Chondrocyte (in vitro differentiated cells): ENCODE measurements at regions not wholly inside any gene's neighbourhood (a gene's known extent, or its start where the extent isn't known, plus 50 kb on each side); places are given as distances from the start of the nearest gene placed in this dataset.

Source experiments
- DNase-seq: peaks from one replicate; pipeline ENCODE4 v3.0.0; 2021; ENCODE audit warnings: mixed read lengths, low spot score
- H3K27ac Mint-ChIP-seq: one replicate; pipeline ENCODE4 v1.8.0; 2021; ENCODE audit warnings: mild to moderate bottlenecking, moderate library complexity, mixed read lengths; ENCODE audit not compliant: unreplicated experiment
- H3K27me3 Mint-ChIP-seq: 2 replicates; pipeline ENCODE4 v1.8.0; 2021; ENCODE audit warnings: low read depth, mixed read lengths
- H3K36me3 Mint-ChIP-seq: 2 replicates; pipeline ENCODE4 v1.8.0; 2021; ENCODE audit warnings: low read depth, mixed read lengths
- H3K4me1 Mint-ChIP-seq: 2 replicates; pipeline ENCODE4 v1.8.0; 2021; ENCODE audit warnings: low read depth, mild to moderate bottlenecking, mixed read lengths
- H3K4me3 Mint-ChIP-seq: one replicate; pipeline ENCODE4 v1.8.0; 2021; ENCODE audit warnings: mild to moderate bottlenecking, moderate library complexity, mixed read lengths; ENCODE audit not compliant: unreplicated experiment
- H3K9me3 Mint-ChIP-seq: 2 replicates; pipeline ENCODE4 v1.8.0; 2021; ENCODE audit warnings: low read depth, mixed read lengths
- CTCF ChIP-seq: fragments of 200-600 bp; sonication (generic); IDR thresholded peaks from 2 replicates; pipeline ENCODE4 v1.5.0; 2021; ENCODE audit warnings: antibody characterized with exemption, mild to moderate bottlenecking, moderate library complexity

GRCh38 chr9:90032296-90033027 is 427.6 kb downstream of the GADD45G start:
- H3K36me3 Mint-ChIP-seq, result no peaks in the 10 kb centered on the region
- no peaks in the 10 kb centered on the region for H3K4me1 Mint-ChIP-seq
- H3K27me3 Mint-ChIP-seq, result peaks cover 8% of the 10 kb centered on the region
- no peak for TF ChIP-seq CTCF
- no peak overlapping the region for H3K4me3 Mint-ChIP-seq
- no peaks in the 10 kb centered on the region for H3K9me3 Mint-ChIP-seq
- DNase-seq, result no peak
- H3K27ac Mint-ChIP-seq, result no peak overlapping the region

GRCh38 chr9:90033028-90033650 is 428.3 kb downstream of the GADD45G start:
- no peak overlapping the region for H3K27ac Mint-ChIP-seq
- peaks cover 8% of the 10 kb centered on the region for H3K27me3 Mint-ChIP-seq
- no peaks in the 10 kb centered on the region for H3K4me1 Mint-ChIP-seq
- H3K9me3 Mint-ChIP-seq, result no peaks in the 10 kb centered on the region
- H3K4me3 Mint-ChIP-seq, result no peak overlapping the region
- DNase-seq, result no peak
- TF ChIP-seq CTCF, result no peak
- no peaks in the 10 kb centered on the region for H3K36me3 Mint-ChIP-seq

- no peak overlapping the region for H3K4me3 Mint-ChIP-seq
- H3K27ac Mint-ChIP-seq, result no peak overlapping the region
- DNase-seq, result no peak
- TF ChIP-seq CTCF, result no peak
- H3K27me3 Mint-ChIP-seq, result peaks cover 7% of the 10 kb centered on the region
- no peaks in the 10 kb centered on the region for H3K36me3 Mint-ChIP-seq
- no peaks in the 10 kb centered on the region for H3K4me1 Mint-ChIP-seq
- H3K9me3 Mint-ChIP-seq, result no peaks in the 10 kb centered on the region
These were observed 429.3 kb downstream of the GADD45G start for GRCh38 chr9:90034071-90034470.

GRCh38 chr9:90035471-90035870 is 430.7 kb downstream of the GADD45G start:
- Mint-ChIP-seq H3K4me1 (no peaks in the 10 kb centered on the region), H3K27me3 (peaks cover 7% of the 10 kb centered on the region), H3K9me3 (no peaks in the 10 kb centered on the region), H3K4me3 (no peak overlapping the region), H3K36me3 (no peaks in the 10 kb centered on the region), H3K27ac (no peak overlapping the region)
- DNase-seq, result no peak
- no peak for TF ChIP-seq CTCF

- DNase-seq, result no peak
- Mint-ChIP-seq H3K36me3 (no peaks in the 10 kb centered on the region), H3K27me3 (peaks cover 7% of the 10 kb centered on the region), H3K4me3 (no peak overlapping the region), H3K4me1 (no peaks in the 10 kb centered on the region), H3K27ac (no peak overlapping the region), H3K9me3 (no peaks in the 10 kb centered on the region)
- TF ChIP-seq CTCF, result no peak
These were observed 432.5 kb downstream of the GADD45G start for GRCh38 chr9:90037146-90037797.
